ENCODE measurements at regions not wholly inside any gene's neighbourhood (a gene's known extent, or its start where the extent isn't known, plus 50 kb on each side); places are given as distances from the start of the nearest gene placed in this dataset.

DNA sequence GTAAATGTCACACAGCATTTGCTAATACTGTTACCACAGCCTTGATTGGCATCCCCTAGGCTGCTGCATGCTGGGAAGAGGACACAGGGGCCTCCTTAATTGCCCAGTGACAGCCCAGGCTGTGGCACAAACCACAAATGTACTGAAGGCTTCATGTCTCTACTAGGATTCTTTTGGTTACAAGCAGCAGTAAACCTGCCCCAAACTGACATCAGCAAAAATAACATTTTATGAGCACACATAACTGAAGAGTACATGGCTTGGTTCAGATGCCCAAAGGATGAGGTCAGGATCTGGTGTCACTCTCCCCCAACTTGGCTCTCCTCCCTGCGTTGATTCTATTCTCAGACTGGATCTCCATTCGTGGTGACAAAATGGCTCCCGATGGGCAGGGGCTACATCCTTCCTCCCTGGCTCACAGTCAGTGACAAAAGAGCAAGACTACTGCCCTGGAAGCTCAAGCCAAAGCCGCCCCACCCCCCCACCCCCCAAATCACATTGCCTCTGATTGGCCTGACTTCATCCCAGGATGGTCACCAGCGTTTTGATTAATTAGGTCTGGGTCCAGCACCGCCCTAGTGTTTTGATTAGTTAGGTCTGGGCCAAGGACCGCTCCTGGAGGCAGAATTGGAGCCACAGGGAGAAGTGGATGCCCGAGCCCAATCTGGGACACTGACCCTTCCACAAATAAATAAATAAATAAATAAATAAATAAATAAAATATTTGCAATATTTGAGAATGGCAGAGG, 180.5 kb upstream of the RBPJ start:
- no peaks in the 10 kb centered on the region for H3K27me3 ChIP-seq (ENCODE audit: insufficient read depth, low read length)
- no peaks in the 10 kb centered on the region for H3K9me3 ChIP-seq (ENCODE audit: insufficient read depth, low read depth, low read length)
- H3K9ac ChIP-seq (ENCODE audit: low read depth, low read length) = no peak overlapping the region
- WGBS = 93% methylated on average over 6 of the region's 8 CpGs
- no peak overlapping the region for H3K4me3 ChIP-seq (ENCODE audit: low read length)
- H3K4me1 ChIP-seq (ENCODE audit: insufficient read depth, low read length) = peaks cover 11% of the 10 kb centered on the region
- H3K36me3 ChIP-seq (ENCODE audit: insufficient read depth, low read length) = no peaks in the 10 kb centered on the region
- no peak overlapping the region for H3K27ac ChIP-seq (ENCODE audit: low read depth, low read length)

DNA sequence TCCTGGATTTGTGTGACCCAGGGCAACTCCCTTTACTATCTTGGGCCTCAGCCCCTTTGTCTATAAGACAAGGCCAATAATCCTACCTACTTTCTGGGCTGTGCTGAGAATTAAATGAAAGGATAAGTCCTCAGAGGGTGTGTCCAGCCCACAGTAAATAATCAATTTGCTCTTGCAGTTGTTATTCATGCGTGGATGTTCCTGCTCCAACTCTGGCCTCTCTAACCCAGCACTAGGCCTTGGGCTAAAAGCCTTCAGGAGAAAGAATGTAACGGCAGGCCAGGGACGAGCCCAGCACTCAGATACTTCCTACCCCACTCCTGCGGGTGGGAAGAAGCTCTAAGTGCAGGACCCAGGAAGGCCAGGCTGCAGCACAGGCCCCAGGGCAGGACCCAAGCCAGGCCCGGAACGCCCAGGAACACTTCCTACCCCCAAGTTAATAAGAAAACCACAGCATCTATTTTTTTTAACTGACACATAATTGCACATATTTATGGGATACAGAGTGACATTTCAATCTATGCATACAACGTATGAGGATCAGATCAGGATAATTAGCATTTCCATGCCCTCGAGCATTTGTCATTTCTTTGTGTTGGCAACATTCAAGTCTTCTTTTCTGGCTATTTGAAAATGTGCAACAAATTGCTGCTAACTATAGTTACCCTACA, 179.6 kb upstream of the RBPJ start:
- Histone ChIP-seq H3K4me1 (ENCODE audit: insufficient read depth, low read length) (peaks cover 11% of the 10 kb centered on the region), H3K27me3 (ENCODE audit: insufficient read depth, low read length) (no peaks in the 10 kb centered on the region), H3K9ac (ENCODE audit: low read depth, low read length) (no peak overlapping the region), H3K36me3 (ENCODE audit: insufficient read depth, low read length) (no peaks in the 10 kb centered on the region), H3K4me3 (ENCODE audit: low read length) (no peak overlapping the region), H3K27ac (ENCODE audit: low read depth, low read length) (no peak overlapping the region), H3K9me3 (ENCODE audit: insufficient read depth, low read depth, low read length) (no peaks in the 10 kb centered on the region)
- WGBS = 81% methylated on average over 8 of the region's 8 CpGs

DNA sequence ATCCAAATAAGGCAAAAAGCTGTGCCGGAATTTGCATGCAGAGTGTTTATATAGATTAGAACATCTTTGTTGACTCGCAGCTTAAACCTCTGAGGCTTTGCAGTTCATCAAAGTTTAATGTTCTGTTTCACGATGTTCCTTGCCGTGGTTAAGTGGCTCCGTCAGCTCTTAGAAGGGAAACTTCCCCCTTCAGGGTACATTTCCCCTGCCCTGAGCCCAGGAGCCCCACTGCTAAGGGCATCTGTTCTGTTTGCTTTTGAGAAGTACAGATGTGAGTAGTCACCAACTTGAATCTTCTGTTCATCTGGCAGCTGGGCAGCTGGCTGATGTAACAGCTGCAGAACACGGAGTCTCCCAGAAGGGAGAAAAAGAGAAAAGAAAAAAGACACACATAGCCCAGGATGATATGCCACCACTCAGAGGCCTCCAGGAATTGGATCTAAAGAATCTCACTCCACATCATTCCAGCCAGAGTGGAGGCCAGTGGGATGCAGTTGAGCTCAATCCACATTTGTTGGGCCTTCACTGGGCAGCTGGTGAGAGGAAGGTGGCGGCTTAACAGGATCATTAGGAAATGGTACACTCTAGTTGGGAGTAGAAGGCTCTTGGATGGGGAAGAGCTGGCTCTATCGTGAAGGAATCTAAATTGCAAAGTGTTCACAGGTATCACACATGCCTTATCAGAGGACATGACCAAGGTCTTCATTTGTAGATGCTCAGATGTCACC, 178.7 kb upstream of the RBPJ start:
- no peaks in the 10 kb centered on the region for H3K36me3 ChIP-seq (ENCODE audit: insufficient read depth, low read length)
- 88% methylated on average over 8 of the region's 8 CpGs for WGBS
- no peak overlapping the region for H3K27ac ChIP-seq (ENCODE audit: low read depth, low read length)
- H3K4me1 ChIP-seq (ENCODE audit: insufficient read depth, low read length) = peaks cover 11% of the 10 kb centered on the region
- H3K9ac ChIP-seq (ENCODE audit: low read depth, low read length) = no peak overlapping the region
- no peaks in the 10 kb centered on the region for H3K9me3 ChIP-seq (ENCODE audit: insufficient read depth, low read depth, low read length)
- no peaks in the 10 kb centered on the region for H3K27me3 ChIP-seq (ENCODE audit: insufficient read depth, low read length)
- no peak overlapping the region for H3K4me3 ChIP-seq (ENCODE audit: low read length)

GRCh38 chr4:26144526-26145155, 176.2 kb upstream of the RBPJ start:
- peaks cover 11% of the 10 kb centered on the region for H3K4me1 ChIP-seq (ENCODE audit: insufficient read depth, low read length)

DNA sequence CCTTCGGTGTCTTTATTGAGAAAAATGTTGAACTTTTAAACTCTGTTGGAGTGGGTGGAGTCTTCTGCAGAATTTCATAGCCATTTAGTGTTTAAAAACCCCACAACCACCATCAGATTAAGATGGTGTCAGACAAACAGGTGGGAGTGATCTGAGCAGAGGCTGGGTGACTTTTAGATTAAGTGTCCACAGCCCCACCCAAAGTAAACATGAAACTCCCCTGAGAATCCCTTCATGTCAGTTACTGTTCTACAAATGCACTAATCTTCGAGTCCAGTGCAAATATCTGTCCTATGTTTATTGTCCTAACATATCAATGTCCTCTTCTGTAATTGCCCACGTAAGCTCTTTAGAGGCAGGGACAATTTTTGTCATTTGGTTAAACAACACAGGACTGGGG, 175.6 kb upstream of the RBPJ start:
- H3K27me3 ChIP-seq (ENCODE audit: insufficient read depth, low read length) = no peaks in the 10 kb centered on the region
- no peak overlapping the region for H3K27ac ChIP-seq (ENCODE audit: low read depth, low read length)
- H3K4me3 ChIP-seq (ENCODE audit: low read length) = no peak overlapping the region
- H3K4me1 ChIP-seq (ENCODE audit: insufficient read depth, low read length) = peaks cover 11% of the 10 kb centered on the region
- H3K9me3 ChIP-seq (ENCODE audit: insufficient read depth, low read depth, low read length) = no peaks in the 10 kb centered on the region
- H3K9ac ChIP-seq (ENCODE audit: low read depth, low read length) = no peak overlapping the region
- 96% methylated on average over 3 of the region's 3 CpGs for whole genome bisulfite sequencing
- no peaks in the 10 kb centered on the region for H3K36me3 ChIP-seq (ENCODE audit: insufficient read depth, low read length)

More at GRCh38 chr4:26144526-26145155, 176.2 kb upstream of the RBPJ start:
- Histone ChIP-seq H3K4me3 (ENCODE audit: low read length) (no peak overlapping the region), H3K27ac (ENCODE audit: low read depth, low read length) (no peak overlapping the region), H3K9me3 (ENCODE audit: insufficient read depth, low read depth, low read length) (no peaks in the 10 kb centered on the region), H3K9ac (ENCODE audit: low read depth, low read length) (no peak overlapping the region), H3K27me3 (ENCODE audit: insufficient read depth, low read length) (no peaks in the 10 kb centered on the region), H3K36me3 (ENCODE audit: insufficient read depth, low read length) (no peaks in the 10 kb centered on the region)
- whole genome bisulfite sequencing = 78% methylated on average over 2 of the region's 2 CpGs

DNA sequence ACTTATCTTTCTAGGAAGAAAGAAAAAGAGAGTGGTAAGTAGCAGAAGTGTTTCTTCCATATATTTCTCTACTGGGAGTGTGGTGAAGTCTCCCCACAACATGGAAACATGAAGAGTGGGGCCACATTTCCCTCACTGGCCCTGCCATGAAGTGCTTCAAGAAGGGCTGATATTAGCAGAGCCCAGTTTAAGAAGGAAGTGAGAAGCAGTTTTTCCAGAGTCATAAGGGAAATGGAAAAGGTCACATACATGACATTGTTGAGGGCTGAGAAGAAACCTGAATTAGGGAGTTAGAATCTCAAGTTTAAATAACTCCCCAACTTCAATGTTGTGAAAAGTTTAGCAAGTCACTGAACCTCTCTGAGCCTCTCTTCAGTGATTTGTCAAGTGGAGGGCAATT, 171.9 kb upstream of the RBPJ start:
- no peaks in the 10 kb centered on the region for H3K36me3 ChIP-seq (ENCODE audit: insufficient read depth, low read length)

GRCh38 chr4:26150948-26151347, 169.9 kb upstream of the RBPJ start:
- Histone ChIP-seq H3K4me1 (ENCODE audit: insufficient read depth, low read length) (no peaks in the 10 kb centered on the region), H3K9ac (ENCODE audit: low read depth, low read length) (no peak overlapping the region), H3K36me3 (ENCODE audit: insufficient read depth, low read length) (no peaks in the 10 kb centered on the region), H3K27ac (ENCODE audit: low read depth, low read length) (no peak overlapping the region), H3K27me3 (ENCODE audit: insufficient read depth, low read length) (no peaks in the 10 kb centered on the region), H3K9me3 (ENCODE audit: insufficient read depth, low read depth, low read length) (no peaks in the 10 kb centered on the region), H3K4me3 (ENCODE audit: low read length) (no peak overlapping the region)
- WGBS = 95% methylated on average over 5 of the region's 5 CpGs

More for the DNA sequence above, 171.9 kb upstream of the RBPJ start:
- Histone ChIP-seq H3K9me3 (ENCODE audit: insufficient read depth, low read depth, low read length) (no peaks in the 10 kb centered on the region), H3K27ac (ENCODE audit: low read depth, low read length) (no peak overlapping the region), H3K27me3 (ENCODE audit: insufficient read depth, low read length) (no peaks in the 10 kb centered on the region), H3K9ac (ENCODE audit: low read depth, low read length) (no peak overlapping the region), H3K4me3 (ENCODE audit: low read length) (no peak overlapping the region), H3K4me1 (ENCODE audit: insufficient read depth, low read length) (no peaks in the 10 kb centered on the region)

- Histone ChIP-seq H3K9me3 (ENCODE audit: insufficient read depth, low read depth, low read length) (no peaks in the 10 kb centered on the region), H3K9ac (ENCODE audit: low read depth, low read length) (no peak overlapping the region), H3K4me1 (ENCODE audit: insufficient read depth, low read length) (no peaks in the 10 kb centered on the region), H3K27ac (ENCODE audit: low read depth, low read length) (no peak overlapping the region), H3K27me3 (ENCODE audit: insufficient read depth, low read length) (no peaks in the 10 kb centered on the region), H3K36me3 (ENCODE audit: insufficient read depth, low read length) (no peaks in the 10 kb centered on the region), H3K4me3 (ENCODE audit: low read length) (no peak overlapping the region)
- 92% methylated on average over 7 of the region's 7 CpGs for WGBS
Measured at GRCh38 chr4:26151615-26152014, 169.2 kb upstream of the RBPJ start.

GRCh38 chr4:26152056-26152455, 168.8 kb upstream of the RBPJ start:
- no peak overlapping the region for H3K9ac ChIP-seq (ENCODE audit: low read depth, low read length)
- H3K27ac ChIP-seq (ENCODE audit: low read depth, low read length) = no peak overlapping the region
- no peaks in the 10 kb centered on the region for H3K36me3 ChIP-seq (ENCODE audit: insufficient read depth, low read length)
- no peaks in the 10 kb centered on the region for H3K27me3 ChIP-seq (ENCODE audit: insufficient read depth, low read length)
- no peak overlapping the region for H3K4me3 ChIP-seq (ENCODE audit: low read length)
- H3K9me3 ChIP-seq (ENCODE audit: insufficient read depth, low read depth, low read length) = no peaks in the 10 kb centered on the region
- WGBS = 77% methylated on average over 6 of the region's 6 CpGs
- no peaks in the 10 kb centered on the region for H3K4me1 ChIP-seq (ENCODE audit: insufficient read depth, low read length)

GRCh38 chr4:26157541-26157940, 163.3 kb upstream of the RBPJ start:
- no peak overlapping the region for H3K4me3 ChIP-seq (ENCODE audit: low read length)

GRCh38 chr4:26160591-26160990, 160.2 kb upstream of the RBPJ start:
- no peaks in the 10 kb centered on the region for H3K27me3 ChIP-seq (ENCODE audit: insufficient read depth, low read length)
- no peak overlapping the region for H3K4me3 ChIP-seq (ENCODE audit: low read length)
- WGBS = 100% methylated on average over 3 of the region's 3 CpGs
- no peak overlapping the region for H3K9ac ChIP-seq (ENCODE audit: low read depth, low read length)
- H3K4me1 ChIP-seq (ENCODE audit: insufficient read depth, low read length) = peaks cover 10% of the 10 kb centered on the region; the same call in 1 of the 2 replicates
- H3K9me3 ChIP-seq (ENCODE audit: insufficient read depth, low read depth, low read length) = no peaks in the 10 kb centered on the region
- H3K27ac ChIP-seq (ENCODE audit: low read depth, low read length) = no peak overlapping the region
- no peaks in the 10 kb centered on the region for H3K36me3 ChIP-seq (ENCODE audit: insufficient read depth, low read length)

More at GRCh38 chr4:26157541-26157940, 163.3 kb upstream of the RBPJ start:
- Histone ChIP-seq H3K4me1 (ENCODE audit: insufficient read depth, low read length) (no peaks in the 10 kb centered on the region), H3K27ac (ENCODE audit: low read depth, low read length) (no peak overlapping the region), H3K9me3 (ENCODE audit: insufficient read depth, low read depth, low read length) (no peaks in the 10 kb centered on the region), H3K9ac (ENCODE audit: low read depth, low read length) (no peak overlapping the region), H3K27me3 (ENCODE audit: insufficient read depth, low read length) (no peaks in the 10 kb centered on the region), H3K36me3 (ENCODE audit: insufficient read depth, low read length) (no peaks in the 10 kb centered on the region)
